ENCODE measurements at regions not wholly inside any gene's neighbourhood (a gene's known extent, or its start where the extent isn't known, plus 50 kb on each side); places are given as distances from the start of the nearest gene placed in this dataset.

GRCh38 chr4:133245226-133245625 lies 96.1 kb downstream of the PCDH10 start:
- H3K9me3 ChIP-seq (ENCODE audit: control insufficient read depth, insufficient read depth, low read depth, low read length) = no peaks in the 10 kb centered on the region
- H3K36me3 ChIP-seq (ENCODE audit: control insufficient read depth, insufficient read depth, low read length) = no peaks in the 10 kb centered on the region
- ChIA-PET POLR2A (no interaction called here), CTCF (no interaction called here)
- in situ Hi-C loops (cut with HindIII; ENCODE audit: low pct_unique_long_range_greater_than_20kb, low sequenced_read_pairs) = no loop called here
- H3K27me3 ChIP-seq (ENCODE audit: control insufficient read depth, insufficient read depth, low read length) = no peaks in the 10 kb centered on the region
- no peak overlapping the region for H3K4me3 ChIP-seq (ENCODE audit: low read depth in 2 of 2, low read length in 2 of 2)
- no peaks in the 10 kb centered on the region for H3K4me1 ChIP-seq (ENCODE audit: control insufficient read depth, insufficient read depth, low read length)
- no peak overlapping the region for H3K27ac ChIP-seq (ENCODE audit: low read length)
- no peak for TF ChIP-seq SIN3A (IDR thresholded peaks at IDR 0.05; ENCODE audit: borderline replicate concordance, insufficient read depth, low read depth, low read length)
- no peak for TF ChIP-seq CTCF (IDR thresholded peaks at IDR 0.05)
- no peak for TF ChIP-seq TCF7L2 (IDR thresholded peaks at IDR 0.05; ENCODE audit: low read depth, low read length)
- TF ChIP-seq POLR2AphosphoS5 (IDR thresholded peaks at IDR 0.05; ENCODE audit: low read depth, low read length) = no peak
- TF ChIP-seq REST (IDR thresholded peaks at IDR 0.05; ENCODE audit: insufficient read depth in 1 of 2, low read depth in 2 of 2, low read length in 1 of 2) = no peak
- intact Hi-C loops (cut with micrococcal nuclease; ENCODE audit: unreplicated experiment) = no loop called here
- no peak for DNase-seq (ENCODE audit: low read depth, low spot score)
- BruUV-seq (replicated peaks) = no TSS peak
- ATAC-seq = no peak

All from Panc1 (cell line).